IMR-90 (cell line): ENCODE measurements at regions not wholly inside any gene's neighbourhood (a gene's known extent, or its start where the extent isn't known, plus 50 kb on each side); places are given as distances from the start of the nearest gene placed in this dataset.

Experiments
- ATAC-seq: fragments of 200-7000 bp; cut with Tn5 transposase; 2 replicates; pipeline ENCODE4 v1.9.1; 2020; ENCODE audit warnings: low read depth, mild to moderate bottlenecking, moderate library complexity
- BruUV-seq: library from RNA; stranded (reverse); fragments of 400-500 nt; replicated peaks from 2 replicates; lab custom pipeline; 2021; lab: Mats Ljungman, UMichigan
- CTCF ChIA-PET: fragments of 300-600 bp; formaldehyde crosslinking; extraction: SDS; loops from one replicate; lab custom pipeline; 2021; ENCODE audit warnings: antibody characterized with exemption; lab: Yijun Ruan, JAX
- POLR2A ChIA-PET: fragments of 300-600 bp; sonication (Branson Sonifier 250); formaldehyde crosslinking; loops from one replicate; lab custom pipeline; 2022; ENCODE audit warnings: antibody characterized with exemption; ENCODE audit not compliant: unreplicated experiment; lab: Charles Lee
- DNase-seq: peaks from one replicate; pipeline ENCODE4 v3.0.0; 2013
- H2AFZ ChIP-seq: replicated peaks from 2 replicates; pipeline ENCODE3; 2013; ENCODE audit warnings: low read length, mild to moderate bottlenecking; ENCODE audit not compliant: poor library complexity
- H2AK5ac ChIP-seq: 2 replicates; pipeline ENCODE4 v1.6.1; 2013; ENCODE audit warnings: low read depth, low read length, inconsistent platforms
- H2AK9ac ChIP-seq: replicated peaks from 2 replicates; pipeline ENCODE3; 2013; ENCODE audit warnings: mild to moderate bottlenecking, low read depth, low read length, moderate library complexity; ENCODE audit not compliant: poor library complexity
- H2BK120ac ChIP-seq: 2 replicates; pipeline ENCODE4 v1.6.1; 2013; ENCODE audit warnings: low read depth, low read length, inconsistent platforms
- H2BK15ac ChIP-seq: 3 replicates; pipeline ENCODE4 v1.6.1; 2013; ENCODE audit warnings: low read depth, low read length, inconsistent platforms
- H2BK20ac ChIP-seq: 2 replicates; pipeline ENCODE4 v1.6.1; 2013; ENCODE audit warnings: low read depth, mild to moderate bottlenecking, inconsistent platforms, low read length, moderate library complexity
- H2BK5ac ChIP-seq: 2 replicates; pipeline ENCODE4 v1.6.1; 2013; ENCODE audit warnings: mild to moderate bottlenecking, low read depth, low read length, inconsistent platforms; ENCODE audit not compliant: poor library complexity, severe bottlenecking
- H3K14ac ChIP-seq: replicated peaks from 2 replicates; pipeline ENCODE4 v1.6.1; 2013; ENCODE audit warnings: low read depth, low read length, inconsistent platforms
- H3K18ac ChIP-seq: 2 replicates; pipeline ENCODE4 v1.6.1; 2013; ENCODE audit warnings: low read depth, low read length, control low read depth
- H3K23ac ChIP-seq: 2 replicates; pipeline ENCODE4 v1.6.1; 2013; ENCODE audit warnings: low read depth, low read length, inconsistent platforms
- H3K27ac ChIP-seq: 2 replicates; pipeline ENCODE4 v1.5.1; 2013; ENCODE audit warnings: mild to moderate bottlenecking, control low read depth, low read length; ENCODE audit not compliant: insufficient read depth
- H3K27me3 ChIP-seq: 2 replicates; pipeline ENCODE4 v1.6.1; 2013; ENCODE audit warnings: low read length; ENCODE audit not compliant: control insufficient read depth, insufficient read depth
- H3K36me3 ChIP-seq: 2 replicates; pipeline ENCODE4 v1.6.1; 2013; ENCODE audit warnings: low read length, mixed read lengths; ENCODE audit not compliant: control insufficient read depth, insufficient read depth
- H3K4ac ChIP-seq: 2 replicates; pipeline ENCODE4 v1.6.1; 2013; ENCODE audit warnings: low read depth, low read length, inconsistent platforms
- H3K4me1 ChIP-seq: 2 replicates; pipeline ENCODE4 v1.6.1; 2013; ENCODE audit warnings: low read length, mixed read lengths; ENCODE audit not compliant: control insufficient read depth, insufficient read depth
- H3K4me2 ChIP-seq: 2 replicates; pipeline ENCODE4 v1.6.1; 2013; ENCODE audit warnings: low read depth, mild to moderate bottlenecking, control low read depth, low read length, moderate library complexity
- H3K4me3 ChIP-seq: 2 replicates; pipeline ENCODE4 v1.5.1; 2013; ENCODE audit warnings: low read depth, mild to moderate bottlenecking, control low read depth, low read length, moderate library complexity; ENCODE audit not compliant: insufficient read depth
- H3K56ac ChIP-seq: 2 replicates; pipeline ENCODE4 v1.6.1; 2013; ENCODE audit warnings: low read length, inconsistent platforms; ENCODE audit not compliant: insufficient read depth; ENCODE audit errors: extremely low read depth
- H3K79me1 ChIP-seq, 2 experiments: 2 replicates each; pipeline ENCODE4 v1.6.1; 2013; ENCODE audit warnings: low read length in 2 of 2, inconsistent platforms in 1 of 2, low read depth in 1 of 2
- H3K9ac ChIP-seq: 2 replicates; pipeline ENCODE4 v1.6.1; 2013; ENCODE audit warnings: low read depth, low read length, control low read depth
- H3K9me1 ChIP-seq: 2 replicates; pipeline ENCODE4 v1.6.1; 2013; ENCODE audit warnings: low read length, inconsistent platforms; ENCODE audit not compliant: insufficient read depth
- H3K9me3 ChIP-seq: 2 replicates; pipeline ENCODE4 v1.6.1; 2013; ENCODE audit warnings: low read length; ENCODE audit not compliant: control insufficient read depth, insufficient read depth
- H4K20me1 ChIP-seq: 2 replicates; pipeline ENCODE4 v1.6.1; 2013; ENCODE audit warnings: low read length, inconsistent platforms; ENCODE audit not compliant: insufficient read depth
- H4K5ac ChIP-seq: 2 replicates; pipeline ENCODE4 v1.6.1; 2013; ENCODE audit warnings: mild to moderate bottlenecking, low read depth, low read length, control low read depth
- H4K8ac ChIP-seq, 2 experiments: 2 replicates each; pipeline ENCODE4 v1.6.1; 2013; ENCODE audit warnings: low read depth in 2 of 2, low read length in 2 of 2, control low read depth in 1 of 2, inconsistent platforms in 1 of 2
- H4K91ac ChIP-seq: 2 replicates; pipeline ENCODE4 v1.6.1; 2013; ENCODE audit warnings: low read depth, low read length, inconsistent platforms; ENCODE audit not compliant: insufficient read depth
- BHLHE40 ChIP-seq: fragments of 150-350 bp; IDR thresholded peaks from 2 replicates; pipeline ENCODE4 v1.6.1; 2016; ENCODE audit warnings: mild to moderate bottlenecking, low read depth, low read length
- MAFK ChIP-seq: IDR thresholded peaks from 2 replicates; pipeline ENCODE4 v1.6.1; 2012; ENCODE audit warnings: low read depth, low read length, improper control_type of control experiment
- MXI1 ChIP-seq: IDR thresholded peaks from 2 replicates; pipeline ENCODE4 v1.6.1; 2012; ENCODE audit warnings: low read depth, mild to moderate bottlenecking, low read length, moderate library complexity, borderline replicate concordance
- NFE2L2 ChIP-seq: fragments of 150-350 bp; IDR thresholded peaks from 2 replicates; pipeline ENCODE4 v1.6.1; 2016; ENCODE audit warnings: low read depth, mild to moderate bottlenecking, low read length
- RAD21 ChIP-seq: IDR thresholded peaks from 2 replicates; pipeline ENCODE4 v1.6.1; 2012; ENCODE audit warnings: low read length, improper control_type of control experiment
- RFX5 ChIP-seq: IDR thresholded peaks from 2 replicates; pipeline ENCODE4 v1.8.0; 2012; ENCODE audit warnings: low read depth, mild to moderate bottlenecking, low read length, moderate library complexity
- WGBS, 2 experiments: methylation state at CpG; one replicate each; pipeline versions ENCODE4 v1.1.5 to v1.1.7; 2013; ENCODE audit warnings: missing lambda C conversion rate in 2 of 2; ENCODE audit not compliant: insufficient read length in 1 of 2; ENCODE audit errors: extremely low coverage in 2 of 2; 5-methylcytosine and 5-hydroxymethylcytosine counted together
- dilution Hi-C: fragments of 300-500 bp; cut with HindIII; formaldehyde crosslinking; loops from one replicate; pipeline ENCODE4 v1.14.3; 2018; ENCODE audit warnings: low sequenced_read_pairs; ENCODE audit not compliant: unreplicated experiment
- in situ Hi-C: fragments of 300-500 bp; cut with MboI; formaldehyde crosslinking; loops from 3 replicates; pipeline ENCODE4 v1.14.3; 2019; ENCODE audit warnings: low sequenced_read_pairs, inconsistent platforms, mixed read lengths
- intact Hi-C: fragments of 100-400 bp; cut with micrococcal nuclease; formaldehyde crosslinking; loops from 2 replicates; pipeline ENCODE4 v1.10.0; 2022
- TF ChIP-seq, protein P1 (sequence below): fragments of 150-350 bp; IDR thresholded peaks from 2 replicates; pipeline ENCODE4 v1.6.1; 2017; ENCODE audit warnings: mild to moderate bottlenecking, antibody characterized with exemption, low read length, low read depth

DNA sequence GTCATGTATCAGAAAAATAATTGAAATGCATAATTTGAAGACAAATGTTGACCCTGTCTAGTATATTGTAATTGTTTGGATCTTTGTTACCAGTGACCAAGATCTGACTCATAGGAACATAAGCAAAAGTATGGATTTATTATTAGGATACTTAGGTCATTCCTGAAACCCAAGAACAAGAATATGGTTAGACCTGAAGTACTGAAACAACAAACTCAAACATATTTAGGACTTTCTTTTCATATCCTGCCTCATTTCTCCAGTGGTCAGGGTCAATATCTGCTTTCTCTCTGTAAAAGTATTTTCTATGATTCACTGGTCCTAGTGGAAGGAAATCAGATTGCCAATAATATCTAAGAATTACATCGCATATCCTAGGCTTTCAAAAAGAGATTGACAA is 1937.1 kb upstream of the WWC1 start:
- no peak overlapping the region for H3K56ac ChIP-seq
- ChIA-PET CTCF (no interaction called here), POLR2A (no interaction called here)
- H3K9ac ChIP-seq: no peak overlapping the region
- H2AK5ac ChIP-seq: no peak overlapping the region
- TF ChIP-seq NFE2L2 (no peak), RAD21 (no peak), BHLHE40 (no peak), MAFK (no peak), RFX5 (no peak), MXI1 (no peak)
- TF ChIP-seq, protein P1, sequence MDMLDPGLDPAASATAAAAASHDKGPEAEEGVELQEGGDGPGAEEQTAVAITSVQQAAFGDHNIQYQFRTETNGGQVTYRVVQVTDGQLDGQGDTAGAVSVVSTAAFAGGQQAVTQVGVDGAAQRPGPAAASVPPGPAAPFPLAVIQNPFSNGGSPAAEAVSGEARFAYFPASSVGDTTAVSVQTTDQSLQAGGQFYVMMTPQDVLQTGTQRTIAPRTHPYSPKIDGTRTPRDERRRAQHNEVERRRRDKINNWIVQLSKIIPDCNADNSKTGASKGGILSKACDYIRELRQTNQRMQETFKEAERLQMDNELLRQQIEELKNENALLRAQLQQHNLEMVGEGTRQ: no peak
- no peaks in the 10 kb centered on the region for H3K79me1 ChIP-seq
- H4K5ac ChIP-seq: no peak overlapping the region
- dilution Hi-C loops: no loop called here
- H2BK120ac ChIP-seq: no peak overlapping the region
- in situ Hi-C loops: no loop called here
- no peaks in the 10 kb centered on the region for H3K36me3 ChIP-seq
- no CpG with 5 or more reads among the region's 1 CpG for WGBS, 2 experiments
- no peak overlapping the region for H3K27ac ChIP-seq
- BruUV-seq: no TSS peak
- peak; percentile 0 for DNase-seq
- ATAC-seq: no peak
- no peak overlapping the region for H3K4me3 ChIP-seq
- H3K9me3 ChIP-seq: no peaks in the 10 kb centered on the region
- no peak overlapping the region for H2AFZ ChIP-seq
- no peak overlapping the region for H3K14ac ChIP-seq
- no peak overlapping the region for H2BK15ac ChIP-seq
- H4K20me1 ChIP-seq: no peaks in the 10 kb centered on the region
- no peaks in the 10 kb centered on the region for H3K4me1 ChIP-seq
- no peaks in the 10 kb centered on the region for H3K27me3 ChIP-seq
- no peak overlapping the region for H2BK5ac ChIP-seq
- no peaks in the 10 kb centered on the region for H3K9me1 ChIP-seq
- no peak overlapping the region for H4K91ac ChIP-seq
- H3K18ac ChIP-seq: no peak overlapping the region
- no peak overlapping the region for H2AK9ac ChIP-seq
- H4K8ac ChIP-seq: no peak overlapping the region
- H3K4ac ChIP-seq: no peak overlapping the region
- no peak overlapping the region for H3K4me2 ChIP-seq
- H2BK20ac ChIP-seq: no peak overlapping the region
- no peak overlapping the region for H3K23ac ChIP-seq
- intact Hi-C loops: no loop called here
